ENCODE measurements at regions not wholly inside any gene's neighbourhood (a gene's known extent, or its start where the extent isn't known, plus 50 kb on each side); places are given as distances from the start of the nearest gene placed in this dataset.
"Not testable (repeated sequence)": the region's sequence is repeated elsewhere in the genome, so short reads cannot be mapped to it uniquely, and the experiment has no call there.

DNA sequence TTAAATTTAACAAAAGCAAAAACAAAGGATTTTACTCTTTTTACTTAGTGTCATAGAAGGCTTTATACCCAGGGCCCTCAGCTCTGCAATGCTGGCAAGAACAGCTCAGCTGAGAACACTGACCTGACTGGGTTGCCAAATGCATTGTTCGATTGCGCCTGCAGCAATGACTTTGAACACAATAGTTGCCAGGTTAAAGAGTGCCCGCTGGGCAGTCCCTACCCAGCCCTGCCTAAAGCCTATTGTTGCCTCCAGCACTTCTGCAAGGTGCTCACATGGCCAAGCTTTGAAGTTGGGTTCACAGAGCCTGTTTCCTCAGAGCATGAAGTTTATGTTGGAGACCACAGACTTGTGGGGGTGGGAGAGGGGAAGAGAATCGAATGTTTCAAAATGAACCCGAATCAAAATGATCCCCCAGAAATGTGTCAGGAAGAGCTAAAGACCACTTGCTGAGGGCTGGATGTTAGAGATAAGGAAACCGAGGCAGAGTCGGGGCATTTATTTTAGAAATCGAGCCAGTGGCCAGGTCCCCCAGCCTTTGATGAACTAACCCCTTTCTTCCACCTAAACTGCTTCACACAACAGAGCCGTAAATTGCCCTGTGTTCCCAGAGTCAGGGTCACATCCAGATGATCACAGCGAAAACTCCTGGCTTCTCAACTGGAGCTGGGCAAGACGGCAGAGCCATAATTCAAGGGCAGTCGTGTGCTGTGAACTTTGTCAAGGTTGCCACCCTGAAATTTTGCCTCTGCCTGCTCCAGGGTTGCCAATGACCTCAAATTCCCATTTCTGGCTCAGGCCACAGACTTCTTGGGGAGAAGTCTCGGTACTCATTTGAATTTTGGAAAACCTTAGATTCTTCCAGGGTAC is 55.0 kb downstream of the FOXA2 start:
- Mint-ChIP-seq H3K27ac (no peak overlapping the region), H3K4me3 (no peak overlapping the region), H3K27me3 (ENCODE audit: low read depth) (no peaks in the 10 kb centered on the region), H3K36me3 (ENCODE audit: low read depth) (no peaks in the 10 kb centered on the region), H3K4me1 (ENCODE audit: low read depth) (no peaks in the 10 kb centered on the region), H3K9me3 (ENCODE audit: insufficient read depth) (no peaks in the 10 kb centered on the region)
- ChIA-PET POLR2A (no interaction called here), CTCF (no interaction called here)
- ATAC-seq = no peak
- DNase-seq = no peak

DNA sequence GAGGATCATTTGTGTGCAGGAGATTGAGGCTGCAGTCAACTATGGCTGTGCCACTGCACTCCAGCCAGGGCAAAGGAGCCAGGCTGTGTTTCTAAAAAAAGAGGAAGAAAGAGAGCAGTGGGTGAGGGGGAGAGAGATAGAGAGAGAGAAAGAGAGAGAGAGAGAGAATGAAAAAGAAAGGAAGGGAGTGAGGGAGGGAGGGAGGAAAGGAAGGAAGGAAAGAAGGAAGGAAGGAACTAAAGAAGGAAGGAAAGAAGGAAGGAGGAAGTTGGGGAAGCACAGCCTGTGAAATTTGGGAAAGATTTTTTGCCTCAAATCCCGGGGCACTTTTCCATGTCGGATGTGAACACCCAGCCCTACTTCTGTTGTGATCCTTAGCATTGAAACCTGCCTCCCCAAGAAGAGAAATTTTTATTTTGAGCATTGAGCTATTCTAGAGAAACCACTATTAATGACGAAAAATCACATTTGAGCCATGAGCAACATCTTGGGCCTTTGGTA is 57.8 kb downstream of the FOXA2 start:
- Mint-ChIP-seq H3K36me3 (ENCODE audit: low read depth) (no peaks in the 10 kb centered on the region), H3K27ac (no peak overlapping the region), H3K4me1 (ENCODE audit: low read depth) (no peaks in the 10 kb centered on the region), H3K4me3 (no peak overlapping the region), H3K9me3 (ENCODE audit: insufficient read depth) (no peaks in the 10 kb centered on the region), H3K27me3 (ENCODE audit: low read depth) (no peaks in the 10 kb centered on the region)
- ChIA-PET CTCF (no interaction called here), POLR2A (no interaction called here)
- ATAC-seq = no peak
- no peak for DNase-seq

DNA sequence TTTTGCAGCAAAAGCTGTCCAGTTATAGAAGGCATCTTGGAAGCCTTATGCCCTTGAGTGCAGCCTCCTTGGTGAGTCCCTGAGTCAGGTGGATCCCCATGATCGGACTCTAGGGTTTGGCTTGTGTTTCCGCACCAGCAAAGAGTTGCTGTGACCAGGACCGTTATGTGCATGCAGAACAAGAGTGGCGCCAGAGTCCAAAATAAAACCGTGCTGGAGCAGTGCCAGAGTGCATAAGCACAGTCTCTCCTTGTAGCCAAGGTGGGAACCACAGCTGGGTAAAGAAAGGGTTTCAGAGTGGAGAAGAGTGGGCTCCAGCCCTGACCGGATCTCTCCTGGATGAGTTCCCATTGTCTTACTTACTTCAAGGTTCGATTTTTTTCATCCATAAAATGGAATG is 58.6 kb downstream of the FOXA2 start:
- no peaks in the 10 kb centered on the region for H3K27me3 Mint-ChIP-seq (ENCODE audit: low read depth)
- no peaks in the 10 kb centered on the region for H3K9me3 Mint-ChIP-seq (ENCODE audit: insufficient read depth)
- CTCF ChIA-PET = no interaction called here
- H3K4me3 Mint-ChIP-seq = no peak overlapping the region
- no peaks in the 10 kb centered on the region for H3K4me1 Mint-ChIP-seq (ENCODE audit: low read depth)
- no peaks in the 10 kb centered on the region for H3K36me3 Mint-ChIP-seq (ENCODE audit: low read depth)
- ATAC-seq = no peak
- H3K27ac Mint-ChIP-seq = no peak overlapping the region
- POLR2A ChIA-PET = no interaction called here
- no peak for DNase-seq

DNA sequence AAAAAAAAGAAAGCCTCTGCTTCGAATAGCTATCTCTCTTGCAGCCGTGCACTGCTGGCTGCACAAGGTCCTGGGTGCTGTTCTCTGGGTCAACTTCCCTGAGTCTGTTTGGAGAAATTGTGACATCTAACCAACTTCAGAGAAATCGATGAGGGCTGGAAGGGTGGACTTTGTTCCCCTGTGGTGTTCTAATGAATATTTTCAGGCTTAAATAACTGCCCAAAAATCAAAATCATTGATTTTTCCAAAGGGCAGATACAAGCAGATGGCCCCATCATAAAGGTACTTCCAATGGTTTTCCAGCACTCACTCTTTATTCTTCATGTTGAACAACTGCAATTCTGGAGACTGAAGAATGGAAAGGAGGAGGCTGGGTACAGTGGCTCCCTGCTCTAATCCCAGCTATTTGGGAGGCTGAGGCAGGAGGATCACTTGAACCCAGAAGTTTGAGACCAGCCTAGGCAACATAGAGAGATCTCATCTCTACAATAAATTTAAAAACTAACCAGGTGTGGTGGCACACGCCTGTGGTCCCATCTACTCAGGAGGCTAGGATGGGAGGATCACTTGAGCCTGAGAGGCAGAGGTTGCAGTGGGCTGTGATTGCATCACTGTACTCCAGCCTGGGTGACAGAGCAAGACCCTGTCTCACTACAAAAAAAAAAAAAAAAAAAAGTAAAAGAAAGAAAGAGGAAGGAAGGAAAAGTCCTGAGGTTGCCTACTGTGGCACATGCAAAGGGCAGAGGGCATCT is 59.1 kb downstream of the FOXA2 start:
- CTCF ChIA-PET = no interaction called here
- Mint-ChIP-seq H3K4me3 (no peak overlapping the region), H3K4me1 (ENCODE audit: low read depth) (no peaks in the 10 kb centered on the region)

DNA sequence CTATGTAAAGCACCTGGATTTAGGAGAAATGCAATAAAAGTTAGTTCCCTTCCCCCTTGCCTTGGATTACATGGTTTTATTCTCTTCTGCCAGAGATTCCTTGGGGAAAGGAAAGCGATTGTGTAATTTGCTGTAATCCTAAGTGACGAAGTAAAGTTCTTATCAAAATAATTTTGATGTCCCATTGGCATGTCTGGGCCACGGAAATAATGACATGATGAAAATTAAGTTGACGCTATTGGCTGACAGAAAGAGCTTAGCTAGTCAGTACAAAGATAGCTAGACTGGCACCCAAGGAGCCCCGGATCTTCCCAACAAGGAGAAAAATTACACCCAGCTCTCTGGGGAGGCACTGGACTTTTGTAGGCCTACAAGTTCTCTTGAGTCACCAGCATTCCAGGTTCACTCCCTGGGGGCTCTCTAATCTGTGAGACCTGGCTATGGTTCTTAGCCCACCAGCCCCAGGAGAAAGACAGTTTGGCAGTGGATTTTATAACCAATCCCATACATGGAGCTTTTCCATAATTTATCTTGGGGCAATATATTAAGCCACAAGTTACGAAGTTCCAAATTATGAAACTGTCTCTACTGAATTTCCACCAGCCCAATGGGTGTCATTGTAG is 59.9 kb downstream of the FOXA2 start:
- DNase-seq = no peak
- ChIA-PET POLR2A (no interaction called here), CTCF (no interaction called here)
- Mint-ChIP-seq H3K27ac (no peak overlapping the region), H3K9me3 (ENCODE audit: insufficient read depth) (no peaks in the 10 kb centered on the region), H3K36me3 (ENCODE audit: low read depth) (no peaks in the 10 kb centered on the region), H3K4me1 (ENCODE audit: low read depth) (no peaks in the 10 kb centered on the region), H3K4me3 (no peak overlapping the region), H3K27me3 (ENCODE audit: low read depth) (no peaks in the 10 kb centered on the region)
- no peak for ATAC-seq

More for the DNA sequence above, 59.1 kb downstream of the FOXA2 start:
- no peak overlapping the region for H3K27ac Mint-ChIP-seq
- H3K36me3 Mint-ChIP-seq (ENCODE audit: low read depth) = no peaks in the 10 kb centered on the region
- no peak for DNase-seq
- H3K27me3 Mint-ChIP-seq (ENCODE audit: low read depth) = no peaks in the 10 kb centered on the region
- no peaks in the 10 kb centered on the region for H3K9me3 Mint-ChIP-seq (ENCODE audit: insufficient read depth)
- POLR2A ChIA-PET = no interaction called here
- ATAC-seq = no peak

DNA sequence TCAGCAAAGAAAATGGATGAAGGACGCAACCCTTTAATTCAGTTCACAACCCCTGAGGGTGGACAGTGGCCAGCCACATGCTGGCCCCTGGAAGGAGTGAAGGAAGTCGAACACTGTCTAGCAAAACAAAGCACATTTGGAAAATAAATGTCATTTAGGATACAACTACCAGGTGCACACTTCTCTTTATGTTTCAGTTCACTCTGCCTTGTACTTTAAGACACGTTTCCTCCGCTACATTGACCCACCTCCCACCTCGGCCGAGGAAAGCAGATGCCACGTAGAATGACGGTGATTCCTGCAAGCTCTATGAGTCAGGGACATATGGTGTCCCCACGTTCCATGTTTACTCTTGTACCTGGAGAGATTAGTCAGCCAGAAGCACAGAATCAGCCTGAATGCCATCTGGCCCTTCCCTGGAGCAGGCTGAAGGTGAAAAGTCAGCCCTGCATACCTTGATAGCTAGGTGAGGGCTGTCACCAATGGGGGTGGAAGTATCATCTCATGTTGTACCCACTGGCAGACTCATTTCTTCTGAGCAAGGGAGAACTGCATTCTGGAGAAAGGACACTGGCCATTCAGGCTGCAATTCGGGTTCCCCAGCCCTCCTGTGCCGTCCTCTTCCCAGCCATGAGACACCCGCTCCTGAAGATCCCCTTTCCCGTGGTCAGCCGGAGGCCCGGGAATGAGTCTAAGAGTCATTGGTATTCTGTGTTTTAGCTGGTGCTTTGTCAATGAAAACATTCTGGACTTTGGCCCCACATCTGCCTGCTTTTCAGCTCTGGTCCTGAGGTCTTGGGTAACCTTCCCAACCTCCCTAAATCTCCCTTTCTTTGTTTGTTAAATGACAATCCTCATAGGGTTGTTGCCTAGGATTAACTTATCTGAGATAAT is 60.6 kb downstream of the FOXA2 start:
- H3K4me3 Mint-ChIP-seq = no peak overlapping the region
- POLR2A ChIA-PET = no interaction called here
- no peaks in the 10 kb centered on the region for H3K27me3 Mint-ChIP-seq (ENCODE audit: low read depth)
- no peak overlapping the region for H3K27ac Mint-ChIP-seq
- H3K4me1 Mint-ChIP-seq (ENCODE audit: low read depth) = no peaks in the 10 kb centered on the region
- ATAC-seq (no peak), DNase-seq (no peak)
- no peaks in the 10 kb centered on the region for H3K9me3 Mint-ChIP-seq (ENCODE audit: insufficient read depth)
- CTCF ChIA-PET = no interaction called here
- H3K36me3 Mint-ChIP-seq (ENCODE audit: low read depth) = no peaks in the 10 kb centered on the region

DNA sequence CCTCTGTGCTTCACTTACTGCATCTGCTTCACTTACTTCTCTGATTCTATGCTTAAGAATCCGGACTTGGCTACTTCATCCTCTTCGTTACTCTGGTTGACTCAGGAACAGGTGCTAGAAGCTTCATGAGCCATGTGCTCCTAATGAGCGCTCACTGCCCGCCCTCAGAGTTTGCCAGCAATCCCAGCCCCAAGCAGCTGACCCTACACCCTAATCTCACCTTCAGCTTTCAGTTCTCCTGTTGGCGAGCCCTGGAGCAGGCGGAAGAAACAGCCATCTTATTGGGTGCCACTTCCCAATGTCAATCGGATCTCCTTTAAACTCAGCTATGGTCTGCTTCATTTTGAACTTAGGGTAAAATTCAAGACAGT is 61.3 kb downstream of the FOXA2 start:
- H3K27ac Mint-ChIP-seq = no peak overlapping the region
- CTCF ChIA-PET = no interaction called here
- H3K36me3 Mint-ChIP-seq (ENCODE audit: low read depth) = no peaks in the 10 kb centered on the region

DNA sequence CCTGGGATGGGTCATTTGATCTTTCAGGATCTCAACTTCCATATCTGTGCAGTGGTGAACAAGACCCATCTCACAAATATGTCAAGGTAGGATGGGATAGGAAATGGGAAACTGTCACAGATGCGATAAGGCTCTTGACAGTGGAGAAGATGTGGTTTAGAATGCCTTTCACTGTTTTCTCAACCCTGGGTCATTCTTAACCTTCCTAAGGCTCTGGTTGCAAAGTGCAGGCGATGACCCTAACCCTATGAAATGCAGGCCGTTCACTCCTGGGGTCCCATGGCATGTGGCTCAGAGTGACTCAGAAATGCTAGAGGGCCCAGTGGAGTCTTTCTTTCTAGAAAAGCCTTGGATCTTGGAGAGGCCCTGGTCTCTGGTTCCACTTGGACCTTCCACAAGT is 61.7 kb downstream of the FOXA2 start:
- Mint-ChIP-seq H3K27me3 (ENCODE audit: low read depth) (no peaks in the 10 kb centered on the region), H3K36me3 (ENCODE audit: low read depth) (no peaks in the 10 kb centered on the region), H3K9me3 (ENCODE audit: insufficient read depth) (no peaks in the 10 kb centered on the region), H3K27ac (no peak overlapping the region), H3K4me1 (ENCODE audit: low read depth) (no peaks in the 10 kb centered on the region), H3K4me3 (no peak overlapping the region)
- ATAC-seq = no peak
- CTCF ChIA-PET = no interaction called here
- no peak for DNase-seq
- POLR2A ChIA-PET = no interaction called here

More for the DNA sequence above, 61.3 kb downstream of the FOXA2 start:
- Mint-ChIP-seq H3K4me3 (no peak overlapping the region), H3K27me3 (ENCODE audit: low read depth) (no peaks in the 10 kb centered on the region), H3K9me3 (ENCODE audit: insufficient read depth) (no peaks in the 10 kb centered on the region), H3K4me1 (ENCODE audit: low read depth) (no peaks in the 10 kb centered on the region)
- POLR2A ChIA-PET = no interaction called here
- ATAC-seq (no peak), DNase-seq (no peak)

DNA sequence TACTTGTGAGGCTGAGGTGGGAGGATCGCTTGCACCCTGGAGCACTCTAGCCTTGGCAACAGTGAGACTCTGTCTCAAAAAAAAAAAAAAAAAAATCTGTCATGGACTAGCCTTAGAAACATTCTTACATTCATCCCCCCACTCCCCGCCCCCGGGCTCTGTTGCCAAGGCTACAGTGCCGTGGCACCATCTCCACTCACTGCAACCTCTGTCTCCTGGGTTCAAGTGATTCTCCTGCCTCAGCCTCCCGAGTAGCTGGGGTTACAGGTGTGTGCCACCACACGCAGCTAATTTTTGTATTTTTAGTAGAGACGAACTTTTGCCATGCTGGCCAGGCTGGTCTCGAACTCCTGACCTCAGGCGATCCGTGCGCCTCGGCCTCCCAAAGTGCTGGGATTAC is 62.4 kb downstream of the FOXA2 start:
- H3K27ac Mint-ChIP-seq; H3K9me3 Mint-ChIP-seq (ENCODE audit: insufficient read depth); H3K4me1 Mint-ChIP-seq (ENCODE audit: low read depth); DNase-seq; CTCF ChIA-PET; H3K4me3 Mint-ChIP-seq; H3K36me3 Mint-ChIP-seq (ENCODE audit: low read depth); ATAC-seq; POLR2A ChIA-PET; H3K27me3 Mint-ChIP-seq (ENCODE audit: low read depth): not testable (repeated sequence)

DNA sequence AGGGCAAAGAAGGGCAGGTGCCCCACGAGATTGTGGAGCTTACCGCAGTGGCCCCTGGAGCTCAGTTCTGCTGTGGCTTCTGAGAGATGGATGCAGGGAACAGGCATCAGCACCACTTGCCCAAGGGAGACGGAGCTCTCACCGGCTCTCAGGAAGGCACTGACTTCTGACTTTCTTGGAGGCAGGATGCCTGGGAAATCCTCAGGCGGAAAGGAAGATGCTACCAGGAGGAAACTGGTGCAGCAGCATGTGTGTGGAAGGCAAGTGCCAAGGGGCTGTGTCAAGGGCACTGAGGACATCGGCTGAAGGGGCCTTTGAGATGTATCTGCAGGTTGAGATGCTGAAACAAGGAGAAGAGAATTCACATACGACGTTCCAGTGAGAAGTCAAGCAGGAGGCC is 64.0 kb downstream of the FOXA2 start:
- POLR2A ChIA-PET = no interaction called here
- CTCF ChIA-PET = no interaction called here
- Mint-ChIP-seq H3K4me3 (no peak overlapping the region), H3K36me3 (ENCODE audit: low read depth) (no peaks in the 10 kb centered on the region), H3K27ac (no peak overlapping the region), H3K27me3 (ENCODE audit: low read depth) (no peaks in the 10 kb centered on the region), H3K9me3 (ENCODE audit: insufficient read depth) (no peaks in the 10 kb centered on the region), H3K4me1 (ENCODE audit: low read depth) (no peaks in the 10 kb centered on the region)
- DNase-seq (no peak), ATAC-seq (no peak)

DNA sequence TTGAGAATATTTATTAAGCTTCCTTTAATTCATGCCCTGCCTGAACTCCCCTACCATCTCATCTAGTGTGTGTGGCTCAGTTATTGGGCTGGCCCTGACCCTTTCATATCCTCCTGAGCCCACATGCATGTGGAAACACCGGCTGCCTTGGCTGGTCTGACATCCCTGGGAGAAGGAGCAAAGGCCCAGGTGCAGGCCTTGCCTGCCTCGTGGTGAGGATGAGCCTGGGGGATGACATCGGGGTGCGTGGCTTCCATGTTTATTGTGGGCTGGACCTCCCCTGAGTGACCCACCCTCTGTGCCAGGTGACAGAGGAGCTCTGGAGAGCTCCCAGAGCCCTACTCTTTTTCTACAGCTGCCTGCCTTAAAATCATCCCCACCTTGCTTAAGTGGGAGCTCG is 69.1 kb downstream of the FOXA2 start:
- Mint-ChIP-seq H3K27me3 (ENCODE audit: low read depth) (no peaks in the 10 kb centered on the region), H3K9me3 (ENCODE audit: insufficient read depth) (no peaks in the 10 kb centered on the region), H3K4me3 (no peak overlapping the region), H3K36me3 (ENCODE audit: low read depth) (no peaks in the 10 kb centered on the region), H3K4me1 (ENCODE audit: low read depth) (no peaks in the 10 kb centered on the region), H3K27ac (no peak overlapping the region)
- ChIA-PET CTCF (no interaction called here), POLR2A (no interaction called here)
- no peak for ATAC-seq
- DNase-seq = no peak

DNA sequence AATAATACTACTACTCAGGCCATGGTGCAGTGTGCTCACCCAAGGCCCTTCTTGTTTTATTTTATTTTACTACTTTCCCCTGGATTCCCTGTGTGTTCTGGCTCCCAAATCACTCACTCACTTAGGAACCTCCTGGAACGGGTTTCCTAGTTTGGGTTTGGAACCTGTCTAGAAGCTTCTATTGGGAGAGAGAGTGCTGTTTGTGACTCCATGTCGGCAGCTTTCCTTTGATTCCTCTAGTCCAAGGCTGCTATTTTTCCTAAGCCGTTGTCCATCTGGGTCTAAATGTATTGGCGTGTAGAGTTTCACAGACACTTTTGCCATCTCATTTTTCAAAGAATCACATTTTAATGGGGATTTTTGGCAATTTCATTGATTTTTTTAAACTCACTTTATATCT is 70.8 kb downstream of the FOXA2 start:
- Mint-ChIP-seq H3K4me3 (no peak overlapping the region), H3K27ac (no peak overlapping the region), H3K27me3 (ENCODE audit: low read depth) (no peaks in the 10 kb centered on the region), H3K36me3 (ENCODE audit: low read depth) (no peaks in the 10 kb centered on the region), H3K9me3 (ENCODE audit: insufficient read depth) (no peaks in the 10 kb centered on the region), H3K4me1 (ENCODE audit: low read depth) (no peaks in the 10 kb centered on the region)
- ATAC-seq = no peak
- DNase-seq = no peak
- POLR2A ChIA-PET = no interaction called here
- CTCF ChIA-PET = no interaction called here
